Neuronal stem cell (in vitro differentiated cells): ENCODE measurements at regions not wholly inside any gene's neighbourhood (a gene's known extent, or its start where the extent isn't known, plus 50 kb on each side); places are given as distances from the start of the nearest gene placed in this dataset.

Experiments used
- DNase-seq: peaks from one replicate; pipeline ENCODE4 v3.0.0-alpha.2; 2013; ENCODE audit warnings: low spot score
- H2AFZ ChIP-seq: one replicate; pipeline ENCODE4 v1.6.1; 2013; ENCODE audit warnings: mild to moderate bottlenecking, low read length, inconsistent platforms
- H2AK5ac ChIP-seq: 2 replicates; pipeline ENCODE4 v1.6.1; 2013; ENCODE audit warnings: low read depth, mild to moderate bottlenecking, inconsistent platforms, low read length, moderate library complexity, mixed read lengths
- H2BK120ac ChIP-seq: 2 replicates; pipeline ENCODE4 v1.6.1; 2013; ENCODE audit warnings: low read depth, mild to moderate bottlenecking, inconsistent platforms, low read length, moderate library complexity, mixed read lengths
- H2BK12ac ChIP-seq: one replicate; pipeline ENCODE4 v1.6.1; 2013; ENCODE audit warnings: low read length, inconsistent platforms
- H2BK15ac ChIP-seq: 2 replicates; pipeline ENCODE4 v1.6.1; 2013; ENCODE audit warnings: mild to moderate bottlenecking, low read length, inconsistent platforms, mixed read lengths
- H2BK5ac ChIP-seq: one replicate; pipeline ENCODE4 v1.6.1; 2013; ENCODE audit warnings: inconsistent platforms, mild to moderate bottlenecking, low read length, moderate library complexity
- H3K14ac ChIP-seq: one replicate; pipeline ENCODE4 v1.6.1; 2013; ENCODE audit warnings: low read length, inconsistent platforms
- H3K18ac ChIP-seq: 2 replicates; pipeline ENCODE4 v1.6.1; 2013; ENCODE audit warnings: low read length, inconsistent platforms
- H3K23ac ChIP-seq: 2 replicates; pipeline ENCODE4 v1.6.1; 2013; ENCODE audit warnings: low read depth, mild to moderate bottlenecking, mixed read lengths, low read length, inconsistent platforms; ENCODE audit not compliant: poor library complexity
- H3K27ac ChIP-seq: replicated peaks from 3 replicates; pipeline ENCODE4 v1.5.1; 2013; ENCODE audit warnings: low read length, inconsistent platforms
- H3K27me3 ChIP-seq, 3 experiments: 2 replicates each; pipeline ENCODE4 v1.6.1; 2013; ENCODE audit warnings: low read length in 3 of 3, mild to moderate bottlenecking in 2 of 3, inconsistent platforms in 1 of 3, low read depth in 1 of 3, mixed read lengths in 1 of 3, moderate library complexity in 1 of 3; ENCODE audit not compliant: control insufficient read depth in 3 of 3, insufficient read depth in 3 of 3
- H3K36me3 ChIP-seq, 2 donors: replicated peaks in 1 of 2; 2 replicates each; pipeline ENCODE4 v1.6.1; 2013; ENCODE audit warnings: low read length in 2 of 2; ENCODE audit not compliant: control insufficient read depth in 2 of 2, insufficient read depth in 2 of 2
- H3K4ac ChIP-seq: 2 replicates; pipeline ENCODE4 v1.6.1; 2013; ENCODE audit warnings: inconsistent platforms, mild to moderate bottlenecking, low read length, moderate library complexity
- H3K4me1 ChIP-seq, 2 donors: 1 replicate in 1 of 2; 2 replicates in 1 of 2; pipeline ENCODE4 v1.6.1; 2013; ENCODE audit warnings: low read length in 2 of 2, low read depth in 1 of 2; ENCODE audit not compliant: control insufficient read depth in 2 of 2, insufficient read depth in 1 of 2
- H3K4me2 ChIP-seq: one replicate; pipeline ENCODE4 v1.6.1; 2013; ENCODE audit warnings: mild to moderate bottlenecking, low read length, inconsistent platforms; ENCODE audit not compliant: insufficient read depth, poor library complexity, severe bottlenecking
- H3K4me3 ChIP-seq, 2 donors: 2 replicates each; pipeline ENCODE4 v1.5.1; 2013; ENCODE audit warnings: low read length in 2 of 2, mild to moderate bottlenecking in 2 of 2, inconsistent platforms in 1 of 2, moderate library complexity in 1 of 2
- H3K79me1 ChIP-seq: one replicate; pipeline ENCODE4 v1.6.1; 2013; ENCODE audit warnings: low read depth, mild to moderate bottlenecking, inconsistent platforms, low read length, moderate library complexity
- H3K9ac ChIP-seq: one replicate; pipeline ENCODE4 v1.6.1; 2013; ENCODE audit warnings: mild to moderate bottlenecking, low read depth, low read length, inconsistent platforms; ENCODE audit not compliant: poor library complexity
- H3K9me3 ChIP-seq, 2 donors: replicated peaks in 1 of 2; 2 replicates each; pipeline versions ENCODE3 to v1.6.1; 2013; ENCODE audit warnings: low read length in 2 of 2, mild to moderate bottlenecking in 2 of 2, inconsistent platforms in 1 of 2, low read depth in 1 of 2, mixed read lengths in 1 of 2, moderate library complexity in 1 of 2; ENCODE audit not compliant: control insufficient read depth in 2 of 2, insufficient read depth in 1 of 2
- H4K8ac ChIP-seq: one replicate; pipeline ENCODE4 v1.6.1; 2013; ENCODE audit warnings: low read depth, mild to moderate bottlenecking, inconsistent platforms, low read length, moderate library complexity
- H4K91ac ChIP-seq: one replicate; pipeline ENCODE4 v1.6.1; 2013; ENCODE audit warnings: low read length, low read depth, mild to moderate bottlenecking, inconsistent platforms; ENCODE audit not compliant: poor library complexity
- WGBS, 2 donors: extraction: QIAGEN DNeasy Blood & Tissue Kit; methylation state at CpG; one replicate each; pipeline ENCODE4 v1.1.7; 2013; ENCODE audit warnings: missing lambda C conversion rate in 2 of 2, mixed read lengths in 1 of 2; ENCODE audit not compliant: insufficient read length in 2 of 2, insufficient replicate concordance in 1 of 2; ENCODE audit errors: extremely low coverage in 2 of 2; 5-methylcytosine and 5-hydroxymethylcytosine counted together

DNA sequence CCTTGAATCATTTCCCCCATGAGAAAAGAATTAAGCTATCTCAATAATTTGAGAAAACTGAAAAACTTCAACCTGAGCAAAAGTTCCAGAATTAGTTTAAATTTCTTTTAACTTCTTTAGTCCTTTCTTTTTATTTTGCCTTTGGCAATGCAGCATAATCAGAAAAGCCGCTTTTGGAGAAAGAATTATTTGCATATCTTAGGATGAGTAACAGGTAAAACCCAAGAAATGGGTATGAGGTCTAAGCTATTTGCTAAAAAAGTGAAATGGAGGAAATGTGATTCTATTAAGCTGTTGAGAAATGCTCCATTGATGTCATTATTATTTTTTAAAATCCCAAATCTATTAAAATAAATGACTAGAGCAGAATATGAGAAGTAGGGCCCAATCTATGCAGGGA lies 1238.3 kb upstream of the GBE1 start:
- Histone ChIP-seq H3K9me3 (no peaks in the 10 kb centered on the region), H3K18ac (no peak overlapping the region), H3K4me3 (no peak overlapping the region), H4K91ac (no peak overlapping the region), H3K14ac (no peak overlapping the region), H3K27me3 (no peaks in the 10 kb centered on the region), H2AFZ (no peak overlapping the region), H3K9ac (no peak overlapping the region), H3K36me3 (no peaks in the 10 kb centered on the region), H2BK15ac (no peak overlapping the region), H2BK120ac (no peak overlapping the region), H3K23ac (no peak overlapping the region), H3K4me1 (peaks cover 0 to 2% of the 10 kb centered on the region in 2 donors), H2BK5ac (no peak overlapping the region), H2BK12ac (no peak overlapping the region), H4K8ac (no peak overlapping the region), H3K4me2 (no peak overlapping the region), H3K79me1 (no peaks in the 10 kb centered on the region), H3K4ac (no peak overlapping the region), H2AK5ac (no peak overlapping the region), H3K27ac (no peak overlapping the region)
- DNase-seq: no peak
- WGBS, 2 donors: no CpG with 5 or more reads among the region's 1 CpG

DNA sequence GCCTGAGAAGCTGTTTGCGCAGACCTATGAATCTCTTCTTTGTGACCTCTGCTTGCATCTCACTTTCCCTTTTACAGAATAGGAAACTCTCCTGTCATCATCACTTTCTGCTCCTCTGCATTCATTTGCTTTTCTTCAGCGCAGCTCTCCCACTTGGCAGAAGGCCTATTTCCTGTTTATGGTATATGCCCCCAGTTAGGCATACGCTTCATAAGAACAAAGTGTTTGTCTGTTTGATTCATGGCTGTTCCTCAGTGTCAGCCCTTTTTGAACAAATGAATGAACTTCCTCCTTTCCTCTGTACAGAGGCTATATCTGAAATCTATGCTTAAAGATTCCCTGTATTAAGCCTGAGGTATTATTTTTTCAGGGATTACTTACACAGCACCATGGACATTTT lies 1216.9 kb upstream of the GBE1 start:
- peak overlapping the region; percentile 59 for H2AFZ ChIP-seq
- no peak overlapping the region for H4K8ac ChIP-seq
- no peak overlapping the region for H3K4me2 ChIP-seq
- H3K14ac ChIP-seq: no peak overlapping the region
- H3K4me1 ChIP-seq: peaks cover 4 to 10% of the 10 kb centered on the region in 2 donors
- no peak overlapping the region for H3K4me3 ChIP-seq
- no peak overlapping the region for H3K9ac ChIP-seq
- H2BK12ac ChIP-seq: no peak overlapping the region
- no peak overlapping the region for H4K91ac ChIP-seq
- H3K27ac ChIP-seq: no peak overlapping the region
- no peaks in the 10 kb centered on the region for H3K36me3 ChIP-seq
- H2BK15ac ChIP-seq: no peak overlapping the region
- no peak overlapping the region for H2BK5ac ChIP-seq
- no peak overlapping the region for H3K23ac ChIP-seq
- peaks cover 0 to 2% of the 10 kb centered on the region in 2 donors for H3K9me3 ChIP-seq
- no peak overlapping the region for H3K18ac ChIP-seq
- no peak for DNase-seq
- no peak overlapping the region for H2AK5ac ChIP-seq
- no CpG with 5 or more reads among the region's 3 CpGs for WGBS, 2 donors
- H3K79me1 ChIP-seq: no peaks in the 10 kb centered on the region
- no peaks in the 10 kb centered on the region for H3K27me3 ChIP-seq
- no peak overlapping the region for H3K4ac ChIP-seq
- H2BK120ac ChIP-seq: no peak overlapping the region

DNA sequence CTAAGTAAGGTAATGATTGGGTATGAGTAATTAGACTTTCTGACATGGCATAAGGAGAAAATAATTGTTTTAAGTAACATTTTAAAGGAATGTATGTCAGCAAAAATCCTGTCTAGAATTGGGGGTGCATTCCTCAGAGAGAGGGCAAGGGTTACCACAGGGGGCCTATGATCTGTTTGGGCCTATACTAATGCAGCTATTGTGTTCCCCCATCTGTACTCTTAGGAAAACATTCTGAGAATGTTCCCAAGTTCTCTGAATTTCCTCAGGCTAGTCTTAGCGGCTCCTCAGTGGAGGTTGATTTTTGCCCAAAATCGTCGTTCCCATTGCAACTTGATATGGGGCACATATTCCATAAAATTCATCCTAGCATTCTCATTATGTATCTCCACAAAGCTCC lies 1216.4 kb upstream of the GBE1 start:
- Histone ChIP-seq H2BK15ac (no peak overlapping the region), H3K9ac (no peak overlapping the region), H3K4ac (no peak overlapping the region), H2BK120ac (no peak overlapping the region), H3K9me3 (peaks cover 0 to 2% of the 10 kb centered on the region in 2 donors), H3K36me3 (no peaks in the 10 kb centered on the region), H2AK5ac (no peak overlapping the region), H3K18ac (no peak overlapping the region), H2BK5ac (no peak overlapping the region), H3K14ac (no peak overlapping the region), H3K27me3 (no peaks in the 10 kb centered on the region), H2AFZ (peak overlapping the region; percentile 59), H3K27ac (no peak overlapping the region), H3K4me2 (no peak overlapping the region), H3K4me3 (no peak overlapping the region), H4K8ac (no peak overlapping the region), H3K4me1 (peaks cover 4 to 10% of the 10 kb centered on the region in 2 donors), H3K23ac (no peak overlapping the region), H2BK12ac (no peak overlapping the region), H4K91ac (no peak overlapping the region), H3K79me1 (no peaks in the 10 kb centered on the region)
- no CpG with 5 or more reads among the region's 3 CpGs for WGBS, 2 donors
- no peak for DNase-seq

DNA sequence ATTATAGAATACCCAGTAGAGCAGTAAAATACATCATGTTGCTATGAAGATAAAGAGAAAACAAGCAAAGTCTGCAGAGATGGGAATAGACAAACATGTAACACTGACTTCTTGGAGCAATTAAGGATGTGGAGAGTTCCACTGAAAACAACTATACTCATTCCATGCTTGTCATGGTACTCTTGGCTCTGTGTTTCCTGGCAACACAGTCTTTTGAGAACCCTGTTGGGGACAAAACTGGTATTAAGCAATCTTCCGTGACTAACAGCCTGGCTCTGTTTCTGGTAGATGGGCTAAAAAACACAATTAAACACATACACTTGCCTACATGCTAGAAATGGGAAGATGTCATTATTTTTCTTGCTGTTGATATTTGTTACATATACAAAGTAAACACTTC lies 1212.3 kb upstream of the GBE1 start:
- H3K27me3 ChIP-seq: no peaks in the 10 kb centered on the region
- no peaks in the 10 kb centered on the region for H3K9me3 ChIP-seq
- no peaks in the 10 kb centered on the region for H3K79me1 ChIP-seq
- no peak overlapping the region for H3K4me2 ChIP-seq
- H3K9ac ChIP-seq: no peak overlapping the region
- H3K14ac ChIP-seq: no peak overlapping the region
- H3K18ac ChIP-seq: no peak overlapping the region
- no peak overlapping the region for H4K8ac ChIP-seq
- H2AK5ac ChIP-seq: no peak overlapping the region
- no peak overlapping the region for H3K4me3 ChIP-seq
- H2BK5ac ChIP-seq: no peak overlapping the region
- no peaks in the 10 kb centered on the region for H3K36me3 ChIP-seq
- no peak for DNase-seq
- H2AFZ ChIP-seq: no peak overlapping the region
- H4K91ac ChIP-seq: no peak overlapping the region
- H3K27ac ChIP-seq: no peak overlapping the region
- H2BK12ac ChIP-seq: no peak overlapping the region
- no peak overlapping the region for H2BK120ac ChIP-seq
- no CpG with 5 or more reads among the region's 1 CpG for WGBS, 2 donors
- H3K4ac ChIP-seq: no peak overlapping the region
- H3K4me1 ChIP-seq: peaks cover 4 to 10% of the 10 kb centered on the region in 2 donors
- H3K23ac ChIP-seq: no peak overlapping the region
- no peak overlapping the region for H2BK15ac ChIP-seq
